Natural killer cell treated with Interleukin-12 subunit alpha and Interleukin-12 subunit beta and Interleukin-15 and Interleukin-18, amount 100 ng/mL, for 72 hours (primary cell): ENCODE measurements at regions not wholly inside any gene's neighbourhood (a gene's known extent, or its start where the extent isn't known, plus 50 kb on each side); places are given as distances from the start of the nearest gene placed in this dataset.

ENCODE experiments used
- ATAC-seq, 2 donors: fragments of 150-1000 bp; cut with Tn5 transposase in 1 of 2; sonication (Bioruptor Pico), chemical (Tn5 transposase) in 1 of 2; 2 replicates each; pipeline ENCODE4 v1.10.0; 2021
- DNase-seq: peaks from one replicate; pipeline ENCODE4 v3.0.0; 2022; ENCODE audit warnings: low spot score
- H3K27ac Mint-ChIP-seq, 2 donors: 1 replicate in 1 of 2; 2 replicates in 1 of 2; pipeline ENCODE4 v1.8.0; 2022; ENCODE audit warnings: mixed read lengths in 2 of 2, mild to moderate bottlenecking in 1 of 2, moderate library complexity in 1 of 2
- H3K27me3 Mint-ChIP-seq, 2 donors: 1 replicate in 1 of 2; 2 replicates in 1 of 2; pipeline ENCODE4 v1.8.0; 2022; ENCODE audit warnings: mixed read lengths in 2 of 2
- H3K36me3 Mint-ChIP-seq: one replicate; pipeline ENCODE4 v1.8.0; 2022; ENCODE audit warnings: mixed read lengths
- H3K4me1 Mint-ChIP-seq, 2 donors: 1 replicate in 1 of 2; 2 replicates in 1 of 2; pipeline ENCODE4 v1.8.0; 2022; ENCODE audit warnings: low read depth in 2 of 2, mixed read lengths in 2 of 2, mild to moderate bottlenecking in 1 of 2
- H3K4me3 Mint-ChIP-seq: one replicate; pipeline ENCODE4 v1.8.0; 2022; ENCODE audit warnings: mixed read lengths
- H3K9me3 Mint-ChIP-seq: 2 replicates; pipeline ENCODE4 v1.8.0; 2022; ENCODE audit warnings: mixed read lengths

DNA sequence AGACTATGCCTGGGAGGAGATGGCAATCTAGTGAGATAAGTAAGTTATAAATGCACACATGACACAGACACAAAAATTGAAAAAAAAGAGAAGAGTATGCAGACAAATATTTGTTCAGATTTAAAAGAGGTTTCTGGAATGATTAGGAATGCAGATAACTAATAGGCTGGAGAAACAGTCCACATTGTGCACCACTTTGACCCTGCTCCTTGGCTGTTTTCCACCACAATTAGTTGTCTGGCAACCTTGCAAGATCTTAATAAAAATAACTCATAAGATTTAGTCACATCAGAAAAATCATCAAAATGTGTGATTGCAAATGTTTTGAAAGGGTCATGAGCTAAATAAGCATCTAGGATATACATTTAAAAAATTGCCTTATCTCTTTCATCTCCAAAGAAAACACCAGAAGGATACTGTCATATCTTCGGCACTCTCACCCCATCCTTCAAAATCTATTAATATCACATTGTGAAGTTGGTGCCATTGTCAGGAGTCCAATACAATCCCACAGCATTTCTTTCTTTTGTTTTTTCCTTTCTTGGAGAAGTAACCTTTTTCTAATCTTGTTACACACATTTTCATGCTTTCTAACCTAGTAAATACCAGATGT, 153.7 kb upstream of the KCNMB2 start:
- peaks cover 8 to 16% of the 10 kb centered on the region in 2 donors for H3K27me3 Mint-ChIP-seq
- ATAC-seq: no peak
- no peak overlapping the region for H3K27ac Mint-ChIP-seq
- no peaks in the 10 kb centered on the region for H3K9me3 Mint-ChIP-seq
- DNase-seq: no peak
- H3K36me3 Mint-ChIP-seq: no peaks in the 10 kb centered on the region
- no peaks in the 10 kb centered on the region for H3K4me1 Mint-ChIP-seq
- H3K4me3 Mint-ChIP-seq: no peak overlapping the region

DNA sequence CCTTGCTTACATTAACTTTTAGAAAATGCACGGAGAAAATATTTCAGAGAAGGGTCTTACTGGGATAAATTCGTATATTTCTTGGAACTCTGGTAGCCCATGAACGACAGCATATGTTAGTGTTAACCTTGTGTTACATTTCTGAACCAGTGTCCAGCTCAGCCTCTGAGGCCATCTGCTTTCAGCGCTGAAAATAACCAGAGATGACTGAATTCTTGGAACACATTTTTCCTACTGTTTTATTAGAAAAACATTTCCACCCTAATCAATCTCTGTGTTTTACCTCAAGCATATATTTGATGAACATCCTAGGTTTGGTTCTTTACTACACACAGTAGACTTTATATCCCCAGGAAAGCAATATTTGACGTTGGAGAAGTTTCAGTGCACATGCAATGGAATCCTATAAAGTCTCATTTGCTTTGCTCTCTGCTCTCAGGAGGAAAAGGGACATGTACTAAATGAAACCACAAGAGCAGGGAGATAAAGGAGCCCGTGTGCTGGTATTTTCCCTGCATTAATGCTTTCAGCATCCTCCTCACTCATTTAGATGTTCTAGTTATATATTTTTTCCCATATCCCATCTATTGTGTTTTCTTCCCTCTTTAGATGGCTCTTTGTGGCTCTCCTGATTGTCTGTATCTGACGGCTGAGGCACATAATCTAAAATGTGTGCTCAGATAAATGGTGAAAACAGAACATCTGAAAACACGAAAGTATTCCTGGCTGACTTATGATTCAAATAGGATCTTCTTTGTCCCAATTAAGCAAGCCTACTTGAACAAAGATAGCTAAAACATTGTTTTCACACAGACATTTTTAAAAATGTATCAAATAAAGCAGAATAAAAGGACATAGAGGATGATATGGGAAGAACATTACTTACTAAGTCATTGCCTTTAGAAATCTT, 151.7 kb upstream of the KCNMB2 start:
- ATAC-seq (no peak), DNase-seq (no peak)
- peaks cover 4 to 5% of the 10 kb centered on the region in 2 donors for H3K27me3 Mint-ChIP-seq
- no peaks in the 10 kb centered on the region for H3K9me3 Mint-ChIP-seq
- no peak overlapping the region for H3K4me3 Mint-ChIP-seq
- H3K36me3 Mint-ChIP-seq: no peaks in the 10 kb centered on the region
- H3K4me1 Mint-ChIP-seq: no peaks in the 10 kb centered on the region
- H3K27ac Mint-ChIP-seq: peak overlapping the region in 1 of 2 donors; percentile 21

DNA sequence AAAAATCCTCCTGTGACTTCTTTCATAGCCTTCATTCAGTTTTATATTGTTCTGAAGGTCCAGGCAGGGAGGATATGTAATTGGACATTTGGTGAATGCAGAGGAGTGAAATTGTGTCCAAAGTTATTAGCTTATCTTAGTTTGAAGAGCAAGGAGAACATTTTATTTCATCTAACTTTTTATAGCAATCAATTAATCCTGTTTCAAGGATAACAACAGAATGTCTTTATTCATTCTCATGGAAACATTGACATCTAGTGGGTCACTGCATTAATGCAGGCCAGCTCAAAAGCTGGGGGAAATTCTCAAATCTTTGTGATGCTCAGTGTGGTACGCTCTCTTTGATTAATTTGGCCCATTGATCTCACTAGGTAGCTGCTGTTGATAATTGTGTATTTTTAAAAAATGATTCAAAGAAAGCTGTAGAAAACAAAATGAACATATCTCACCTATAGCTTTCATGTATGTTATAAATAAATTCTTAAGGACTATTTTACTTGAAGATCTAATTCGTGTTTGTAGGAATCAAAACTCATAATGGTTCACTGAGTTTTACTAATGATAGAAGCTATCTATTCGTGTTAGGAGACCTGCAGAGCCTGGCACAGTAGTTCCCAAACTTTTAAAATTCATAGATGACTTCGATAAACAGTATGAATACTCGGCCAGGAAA, 150.8 kb upstream of the KCNMB2 start:
- Mint-ChIP-seq H3K27ac (peak overlapping the region in 1 of 2 donors; percentile 21), H3K36me3 (no peaks in the 10 kb centered on the region), H3K27me3 (peaks cover 4 to 6% of the 10 kb centered on the region in 2 donors), H3K9me3 (no peaks in the 10 kb centered on the region), H3K4me1 (no peaks in the 10 kb centered on the region), H3K4me3 (no peak overlapping the region)
- ATAC-seq (no peak), DNase-seq (no peak)

DNA sequence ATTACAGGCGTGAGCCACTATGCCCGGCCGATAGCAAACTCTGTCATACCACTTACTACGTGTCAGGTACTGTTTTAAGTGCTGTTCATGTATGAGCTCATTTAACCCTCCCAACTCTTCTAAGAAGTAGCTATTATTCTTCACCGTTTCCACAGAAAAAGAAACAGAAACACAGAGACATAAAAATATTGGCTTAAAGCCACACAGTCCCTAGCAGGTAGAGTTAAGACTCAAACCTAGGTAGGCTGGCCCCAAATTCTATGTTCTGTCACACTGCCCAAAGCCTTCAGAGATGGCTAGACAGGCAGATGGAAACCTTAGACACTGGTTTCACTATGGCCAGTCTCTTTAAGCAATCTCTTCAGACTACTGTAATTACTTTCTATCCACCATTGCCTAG, 149.8 kb upstream of the KCNMB2 start:
- H3K4me1 Mint-ChIP-seq: no peaks in the 10 kb centered on the region
- no peak overlapping the region for H3K4me3 Mint-ChIP-seq
- H3K36me3 Mint-ChIP-seq: no peaks in the 10 kb centered on the region

DNA sequence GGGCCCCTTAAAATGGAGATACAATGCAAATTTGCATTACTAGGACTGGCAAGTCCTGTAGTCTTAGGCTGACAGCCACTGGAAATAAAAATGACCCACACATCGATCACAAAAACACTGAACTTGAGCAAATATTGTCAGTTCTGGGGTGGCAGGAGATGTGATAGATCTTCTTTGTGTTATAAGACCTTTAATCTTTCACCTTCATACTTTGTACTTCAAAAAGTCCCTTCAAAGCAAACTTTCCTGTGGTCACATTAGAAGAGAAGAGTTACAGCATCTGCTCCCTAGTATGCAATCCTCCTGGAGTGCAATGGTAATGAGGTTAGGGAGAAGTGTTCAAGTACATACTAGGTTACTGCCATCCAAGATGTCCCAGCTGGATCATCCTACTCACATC, 149.4 kb upstream of the KCNMB2 start:
- no peak for DNase-seq
- Mint-ChIP-seq H3K27ac (no peak overlapping the region), H3K4me3 (no peak overlapping the region), H3K27me3 (peaks cover 7 to 13% of the 10 kb centered on the region in 2 donors), H3K9me3 (no peaks in the 10 kb centered on the region), H3K4me1 (no peaks in the 10 kb centered on the region), H3K36me3 (no peaks in the 10 kb centered on the region)
- ATAC-seq: no peak

More for the DNA sequence above, 149.8 kb upstream of the KCNMB2 start:
- no peaks in the 10 kb centered on the region for H3K9me3 Mint-ChIP-seq
- no peak overlapping the region for H3K27ac Mint-ChIP-seq
- ATAC-seq (peak in 1 of 2 donors; percentile 61), DNase-seq (no peak)
- H3K27me3 Mint-ChIP-seq: peaks cover 7 to 13% of the 10 kb centered on the region in 2 donors

DNA sequence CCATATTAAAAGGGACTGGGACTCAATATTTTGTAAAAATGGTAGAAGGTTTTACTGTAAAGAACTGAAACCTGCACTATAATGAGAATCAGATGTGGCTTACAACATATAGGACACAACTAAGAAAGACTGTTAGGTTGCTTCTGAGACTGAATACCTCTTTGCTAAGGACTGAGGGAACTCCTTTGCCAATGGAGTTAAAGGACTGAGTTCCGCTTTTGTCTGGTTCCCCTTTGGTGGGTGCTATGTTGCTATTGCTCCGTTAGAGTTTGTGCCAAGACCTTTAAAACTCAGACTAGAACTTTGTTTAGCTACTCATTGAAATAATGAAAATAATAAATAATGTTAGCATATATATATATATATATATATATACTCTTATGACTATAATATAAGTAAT, 147.8 kb upstream of the KCNMB2 start:
- no peak for DNase-seq
- Mint-ChIP-seq H3K36me3 (no peaks in the 10 kb centered on the region), H3K4me1 (no peaks in the 10 kb centered on the region), H3K27me3 (peaks cover 7 to 13% of the 10 kb centered on the region in 2 donors), H3K9me3 (no peaks in the 10 kb centered on the region), H3K4me3 (no peak overlapping the region), H3K27ac (no peak overlapping the region)
- no peak for ATAC-seq

DNA sequence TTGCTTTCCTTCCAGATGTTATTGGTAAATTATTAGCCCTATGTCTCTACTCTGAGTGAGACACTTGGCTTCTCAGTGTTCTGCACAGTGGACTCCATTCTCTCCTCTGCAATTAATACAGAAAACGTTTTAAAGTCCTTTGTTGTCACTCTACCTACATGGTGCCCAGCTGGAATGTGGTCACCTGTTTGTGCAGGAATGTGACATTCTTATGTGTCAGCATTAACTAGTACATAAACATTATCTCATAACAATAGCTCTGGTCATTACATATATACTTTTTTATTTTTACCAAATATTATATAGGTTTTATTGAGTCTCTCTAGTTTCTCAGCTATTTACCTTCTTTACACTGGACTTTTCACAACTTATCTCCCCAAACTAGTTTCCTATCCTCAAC, 147.0 kb upstream of the KCNMB2 start:
- Mint-ChIP-seq H3K27me3 (peaks cover 7 to 13% of the 10 kb centered on the region in 2 donors), H3K4me3 (no peak overlapping the region), H3K4me1 (no peaks in the 10 kb centered on the region), H3K27ac (no peak overlapping the region), H3K9me3 (no peaks in the 10 kb centered on the region), H3K36me3 (no peaks in the 10 kb centered on the region)
- ATAC-seq: no peak
- no peak for DNase-seq

DNA sequence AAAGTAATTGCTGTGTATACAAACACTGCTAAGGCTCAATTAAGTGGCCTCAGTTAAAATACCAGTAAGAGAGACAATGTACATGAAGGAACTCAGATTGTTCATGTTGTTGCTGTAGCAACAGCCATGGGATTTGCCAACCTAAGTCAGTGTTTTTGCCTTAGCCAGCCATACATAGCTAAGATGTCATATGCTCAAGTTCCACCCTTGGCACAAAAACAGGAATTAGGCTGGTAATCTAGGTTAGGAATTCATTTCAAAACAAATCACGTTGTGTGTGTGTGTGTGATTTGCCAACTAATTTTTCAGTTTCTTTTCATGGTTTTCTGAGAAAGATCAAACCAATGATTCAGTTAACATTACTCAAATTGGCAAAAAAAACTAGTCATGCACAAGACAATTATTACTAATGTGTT, 143.7 kb upstream of the KCNMB2 start:
- no peak for DNase-seq

DNA sequence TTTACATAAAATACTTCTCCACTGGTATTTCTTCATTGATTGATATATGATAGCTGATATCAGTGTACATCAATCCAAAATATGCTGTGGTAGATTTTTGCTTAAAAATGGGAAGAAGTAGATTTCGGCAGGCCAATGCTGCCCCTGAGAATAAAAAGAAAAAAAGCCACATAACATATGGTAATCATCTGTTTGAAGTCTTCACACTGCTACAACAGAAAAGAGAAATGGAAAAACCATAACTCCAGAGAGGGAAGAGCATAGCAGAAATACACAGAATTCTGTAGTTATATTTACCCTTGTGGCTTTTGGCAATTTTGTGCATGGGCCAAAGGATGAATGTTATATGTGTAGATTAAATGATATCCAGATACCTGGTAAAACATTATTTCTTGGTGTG, 143.1 kb upstream of the KCNMB2 start:
- Mint-ChIP-seq H3K36me3 (no peaks in the 10 kb centered on the region), H3K4me3 (no peak overlapping the region), H3K4me1 (no peaks in the 10 kb centered on the region), H3K27me3 (peaks cover 7 to 10% of the 10 kb centered on the region in 2 donors), H3K27ac (no peak overlapping the region), H3K9me3 (no peaks in the 10 kb centered on the region)
- DNase-seq (no peak), ATAC-seq (no peak)

More for the DNA sequence above, 143.7 kb upstream of the KCNMB2 start:
- Mint-ChIP-seq H3K4me3 (no peak overlapping the region), H3K27me3 (peaks cover 7 to 8% of the 10 kb centered on the region in 2 donors), H3K36me3 (no peaks in the 10 kb centered on the region), H3K4me1 (no peaks in the 10 kb centered on the region), H3K27ac (no peak overlapping the region), H3K9me3 (no peaks in the 10 kb centered on the region)
- ATAC-seq: no peak

DNA sequence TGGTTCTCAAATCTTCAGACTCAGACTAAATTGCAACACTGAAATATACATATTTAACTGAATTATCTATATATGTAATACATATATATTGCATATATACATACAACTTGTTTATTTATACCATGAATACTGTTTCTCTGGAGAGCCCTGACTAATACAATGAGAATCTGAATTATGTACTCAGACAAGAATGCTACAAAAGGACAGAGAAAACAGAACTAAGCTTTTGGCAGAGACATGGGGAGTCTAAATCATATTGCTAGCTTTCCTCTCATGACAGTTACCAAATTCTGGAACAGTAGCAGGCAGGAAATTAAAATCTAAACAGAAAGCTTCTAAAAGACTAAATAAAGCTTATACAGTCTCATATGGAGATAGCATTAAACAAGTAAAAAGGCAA, 142.4 kb upstream of the KCNMB2 start:
- Mint-ChIP-seq H3K36me3 (no peaks in the 10 kb centered on the region), H3K27me3 (peaks cover 7 to 14% of the 10 kb centered on the region in 2 donors), H3K9me3 (no peaks in the 10 kb centered on the region), H3K27ac (no peak overlapping the region), H3K4me3 (no peak overlapping the region), H3K4me1 (no peaks in the 10 kb centered on the region)
- DNase-seq (no peak), ATAC-seq (no peak)

DNA sequence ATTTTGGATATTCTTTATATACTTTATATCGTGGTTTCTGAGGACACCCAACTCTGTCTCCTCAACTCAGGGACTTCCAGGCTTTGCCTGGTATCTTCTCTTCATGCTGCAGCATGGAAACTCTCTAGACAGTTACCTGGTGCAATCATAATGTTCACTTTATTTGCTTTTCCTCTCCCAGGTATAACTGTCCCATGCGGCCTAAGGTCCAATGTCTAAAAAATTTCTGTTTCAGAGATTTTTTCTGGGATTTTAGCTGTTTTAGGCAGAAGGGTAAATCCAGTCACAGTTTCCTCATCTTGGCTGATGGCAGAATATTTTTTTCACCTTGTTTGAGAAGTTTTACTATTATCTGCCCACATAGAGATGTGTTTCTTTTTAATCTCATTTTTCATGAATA, 139.9 kb upstream of the KCNMB2 start:
- H3K36me3 Mint-ChIP-seq: no peaks in the 10 kb centered on the region
- no peak overlapping the region for H3K27ac Mint-ChIP-seq
- H3K9me3 Mint-ChIP-seq: no peaks in the 10 kb centered on the region
- H3K27me3 Mint-ChIP-seq: peaks cover 4 to 12% of the 10 kb centered on the region in 2 donors
- ATAC-seq: no peak
- no peak for DNase-seq
- no peak overlapping the region for H3K4me3 Mint-ChIP-seq
- no peaks in the 10 kb centered on the region for H3K4me1 Mint-ChIP-seq

DNA sequence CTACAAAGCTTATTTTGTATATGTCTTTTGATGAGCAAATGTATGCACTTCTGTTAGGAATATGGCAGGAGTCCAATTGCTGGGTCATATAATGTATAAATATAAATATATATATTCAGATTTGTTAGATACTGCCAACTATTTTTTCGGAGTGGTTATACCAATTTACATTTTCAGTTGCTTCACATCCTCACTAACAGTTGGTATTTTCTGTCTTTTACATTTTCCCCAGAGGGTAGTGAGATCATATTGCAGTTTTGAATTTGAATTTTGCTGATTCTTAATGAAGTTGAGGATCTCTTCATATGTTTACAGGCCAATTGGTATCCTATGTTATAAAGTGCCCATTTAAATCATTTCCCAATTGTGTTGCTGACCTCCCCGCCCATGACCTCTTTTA, 139.0 kb upstream of the KCNMB2 start:
- H3K4me3 Mint-ChIP-seq: no peak overlapping the region
- ATAC-seq: no peak
- no peak overlapping the region for H3K27ac Mint-ChIP-seq

DNA sequence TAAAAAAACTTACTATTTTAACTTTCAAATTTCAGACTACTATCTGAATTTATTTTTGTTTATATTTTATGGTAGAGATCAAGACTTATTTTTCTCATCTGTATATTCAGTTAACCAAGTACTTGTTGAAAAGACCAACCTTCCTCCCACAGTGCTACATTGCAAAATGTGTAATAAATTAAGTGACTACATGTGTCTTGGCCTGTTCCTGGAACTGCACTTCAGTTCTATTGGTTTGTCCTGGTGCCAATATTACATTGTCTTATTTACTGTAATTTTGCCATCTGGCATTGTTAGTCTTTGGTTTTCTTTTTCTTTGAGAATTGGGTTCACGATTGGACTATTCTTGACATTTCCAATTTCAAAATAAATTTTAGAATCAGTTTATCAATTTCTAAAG, 138.4 kb upstream of the KCNMB2 start:
- DNase-seq (no peak), ATAC-seq (no peak)
- Mint-ChIP-seq H3K36me3 (no peaks in the 10 kb centered on the region), H3K9me3 (no peaks in the 10 kb centered on the region), H3K4me1 (no peaks in the 10 kb centered on the region), H3K4me3 (no peak overlapping the region), H3K27me3 (peaks cover 4 to 25% of the 10 kb centered on the region in 2 donors), H3K27ac (no peak overlapping the region)

More for the DNA sequence above, 139.0 kb upstream of the KCNMB2 start:
- H3K36me3 Mint-ChIP-seq: no peaks in the 10 kb centered on the region
- DNase-seq: no peak
- no peaks in the 10 kb centered on the region for H3K4me1 Mint-ChIP-seq
- H3K27me3 Mint-ChIP-seq: peaks cover 4 to 21% of the 10 kb centered on the region in 2 donors
- H3K9me3 Mint-ChIP-seq: no peaks in the 10 kb centered on the region

DNA sequence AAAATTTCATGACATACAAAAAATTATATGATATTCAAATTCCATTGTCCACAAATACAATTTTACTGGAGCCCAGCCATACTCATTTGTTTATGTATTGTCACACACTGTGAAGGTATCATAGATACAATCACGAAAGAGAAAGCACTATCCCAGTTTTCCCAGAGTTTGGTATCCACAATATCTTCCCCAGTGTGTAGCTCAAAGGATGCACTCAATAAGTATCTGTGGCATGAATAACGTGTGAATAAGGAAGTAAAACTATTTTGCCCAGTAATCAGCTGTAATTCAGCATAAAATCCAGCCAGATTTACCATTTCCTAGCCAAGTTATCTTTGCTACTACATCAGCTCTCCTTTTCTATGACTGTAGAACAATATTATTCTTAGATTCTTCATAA, 131.3 kb upstream of the KCNMB2 start:
- no peak for ATAC-seq
- no peak overlapping the region for H3K4me3 Mint-ChIP-seq

More for the DNA sequence above, 131.3 kb upstream of the KCNMB2 start:
- Mint-ChIP-seq H3K36me3 (no peaks in the 10 kb centered on the region), H3K27me3 (peaks cover 9 to 41% of the 10 kb centered on the region in 2 donors), H3K9me3 (no peaks in the 10 kb centered on the region), H3K4me1 (no peaks in the 10 kb centered on the region), H3K27ac (no peak overlapping the region)
- DNase-seq: no peak
